Neural cell (in vitro differentiated cells): ENCODE measurements at regions not wholly inside any gene's neighbourhood (a gene's known extent, or its start where the extent isn't known, plus 50 kb on each side); places are given as distances from the start of the nearest gene placed in this dataset.

Source experiments
- EP300 ChIP-seq: fragments of 450-650 bp; conservative IDR thresholded peaks from 2 replicates; pipeline ENCODE4 v1.6.1; 2014; ENCODE audit warnings: antibody characterized with exemption, mild to moderate bottlenecking, moderate library complexity; ENCODE audit not compliant: poor library complexity, severe bottlenecking
- MXI1 ChIP-seq: fragments of 450-650 bp; conservative IDR thresholded peaks from 2 replicates; pipeline ENCODE4 v1.6.1; 2014; ENCODE audit warnings: antibody characterized with exemption, mild to moderate bottlenecking; ENCODE audit not compliant: poor library complexity, severe bottlenecking
- REST ChIP-seq: IDR thresholded peaks from 2 replicates; pipeline ENCODE4 v1.6.1; 2012; ENCODE audit warnings: borderline replicate concordance
- TAF1 ChIP-seq: IDR thresholded peaks from 2 replicates; pipeline ENCODE4 v1.6.1; 2012; ENCODE audit warnings: low read depth
- TF ChIP-seq, protein P1 (sequence below): fragments of 450-650 bp; IDR thresholded peaks from 2 replicates; pipeline ENCODE4 v1.5.1; 2014; ENCODE audit warnings: antibody characterized with exemption, mild to moderate bottlenecking, moderate library complexity; ENCODE audit not compliant: poor library complexity, severe bottlenecking

DNA sequence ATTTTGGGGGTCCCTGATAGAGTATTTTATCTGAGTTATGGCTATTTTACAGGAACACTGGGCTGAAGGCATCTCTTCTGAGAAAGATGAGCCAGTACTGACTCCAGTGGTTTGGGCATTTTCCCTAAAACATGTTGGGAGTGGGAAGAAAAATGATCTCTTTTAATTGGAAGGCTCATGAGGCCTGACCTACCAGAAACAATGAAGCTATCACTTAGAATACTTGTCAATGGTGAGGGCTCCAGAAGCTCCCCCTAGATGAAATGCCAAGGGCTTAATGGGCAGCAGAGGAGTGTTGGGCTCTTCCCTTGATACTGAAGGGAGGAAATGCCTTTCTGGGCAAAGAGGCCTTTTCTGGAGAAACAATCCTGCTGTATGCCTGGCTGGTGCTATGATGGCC, 63.5 kb upstream of the BDNF start:
- TF ChIP-seq, protein P1, sequence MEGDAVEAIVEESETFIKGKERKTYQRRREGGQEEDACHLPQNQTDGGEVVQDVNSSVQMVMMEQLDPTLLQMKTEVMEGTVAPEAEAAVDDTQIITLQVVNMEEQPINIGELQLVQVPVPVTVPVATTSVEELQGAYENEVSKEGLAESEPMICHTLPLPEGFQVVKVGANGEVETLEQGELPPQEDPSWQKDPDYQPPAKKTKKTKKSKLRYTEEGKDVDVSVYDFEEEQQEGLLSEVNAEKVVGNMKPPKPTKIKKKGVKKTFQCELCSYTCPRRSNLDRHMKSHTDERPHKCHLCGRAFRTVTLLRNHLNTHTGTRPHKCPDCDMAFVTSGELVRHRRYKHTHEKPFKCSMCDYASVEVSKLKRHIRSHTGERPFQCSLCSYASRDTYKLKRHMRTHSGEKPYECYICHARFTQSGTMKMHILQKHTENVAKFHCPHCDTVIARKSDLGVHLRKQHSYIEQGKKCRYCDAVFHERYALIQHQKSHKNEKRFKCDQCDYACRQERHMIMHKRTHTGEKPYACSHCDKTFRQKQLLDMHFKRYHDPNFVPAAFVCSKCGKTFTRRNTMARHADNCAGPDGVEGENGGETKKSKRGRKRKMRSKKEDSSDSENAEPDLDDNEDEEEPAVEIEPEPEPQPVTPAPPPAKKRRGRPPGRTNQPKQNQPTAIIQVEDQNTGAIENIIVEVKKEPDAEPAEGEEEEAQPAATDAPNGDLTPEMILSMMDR, result no peak
- TF ChIP-seq REST (no peak), EP300 (no peak), TAF1 (no peak), MXI1 (no peak)
